Mucosa of rectum (tissue), 2 donors: ENCODE measurements at regions not wholly inside any gene's neighbourhood (a gene's known extent, or its start where the extent isn't known, plus 50 kb on each side); places are given as distances from the start of the nearest gene placed in this dataset.

Experiments
- H3K27ac ChIP-seq, 2 donors: one replicate each; pipeline ENCODE4 v1.7.0; 2013; ENCODE audit warnings: inconsistent platforms in 2 of 2, low read depth in 2 of 2, low read length in 2 of 2
- H3K27me3 ChIP-seq, 2 donors: one replicate each; pipeline ENCODE4 v1.7.0; 2013; ENCODE audit warnings: low read length in 2 of 2; ENCODE audit not compliant: control insufficient read depth in 2 of 2, insufficient read depth in 2 of 2
- H3K36me3 ChIP-seq, 2 donors: one replicate each; pipeline ENCODE4 v1.7.0; 2013; ENCODE audit warnings: low read length in 2 of 2; ENCODE audit not compliant: control insufficient read depth in 2 of 2, insufficient read depth in 2 of 2
- H3K4me1 ChIP-seq, 2 donors: one replicate each; pipeline ENCODE4 v1.7.0; 2013; ENCODE audit warnings: low read length in 2 of 2, mild to moderate bottlenecking in 1 of 2; ENCODE audit not compliant: control insufficient read depth in 2 of 2, insufficient read depth in 2 of 2
- H3K4me3 ChIP-seq, 2 donors: one replicate each; pipeline ENCODE4 v1.7.0; 2013; ENCODE audit warnings: low read length in 2 of 2
- H3K9ac ChIP-seq, 2 donors: one replicate each; pipeline ENCODE4 v1.7.0; 2013; ENCODE audit warnings: low read length in 2 of 2, low read depth in 1 of 2, mild to moderate bottlenecking in 1 of 2
- H3K9me3 ChIP-seq, 2 donors: one replicate each; pipeline ENCODE4 v1.7.0; 2013; ENCODE audit warnings: low read length in 2 of 2; ENCODE audit not compliant: control insufficient read depth in 2 of 2
- donor health status: healthy.
- donor health status: Normal muscosa, but diverticular disease.

DNA sequence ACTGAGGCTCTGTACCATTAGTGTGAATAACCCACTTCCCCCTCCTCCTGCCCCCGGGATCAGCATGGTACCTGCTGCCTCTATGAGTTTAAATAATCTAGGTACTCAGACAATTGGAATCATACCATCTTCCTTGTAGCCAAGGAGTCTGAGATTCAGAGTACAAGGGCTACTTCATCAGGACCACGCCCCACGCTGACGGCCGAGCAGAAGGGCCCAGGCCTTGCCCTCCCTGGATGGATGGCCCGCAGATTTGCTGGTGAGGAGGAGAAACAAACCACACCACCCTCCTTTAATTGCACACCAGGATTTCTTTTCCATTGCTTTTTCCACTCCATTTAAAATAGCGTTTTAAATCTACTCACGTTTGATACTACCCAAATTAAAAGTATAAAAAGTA is 649.9 kb upstream of the ADARB2 start:
- Histone ChIP-seq H3K36me3 (no peaks in the 10 kb centered on the region), H3K4me3 (no peak overlapping the region), H3K9ac (no peak overlapping the region), H3K27me3 (no peaks in the 10 kb centered on the region), H3K4me1 (no peaks in the 10 kb centered on the region), H3K9me3 (peaks cover 0 to 4% of the 10 kb centered on the region in 2 donors), H3K27ac (no peak overlapping the region)

- H3K9ac ChIP-seq, result no peak overlapping the region
- no peaks in the 10 kb centered on the region for H3K27me3 ChIP-seq
- H3K4me3 ChIP-seq, result no peak overlapping the region
- peaks cover 0 to 4% of the 10 kb centered on the region in 2 donors for H3K9me3 ChIP-seq
- H3K36me3 ChIP-seq, result no peaks in the 10 kb centered on the region
- no peak overlapping the region for H3K27ac ChIP-seq
- no peaks in the 10 kb centered on the region for H3K4me1 ChIP-seq
Observed at GRCh38 chr10:2380218-2380617, 642.9 kb upstream of the ADARB2 start.

DNA sequence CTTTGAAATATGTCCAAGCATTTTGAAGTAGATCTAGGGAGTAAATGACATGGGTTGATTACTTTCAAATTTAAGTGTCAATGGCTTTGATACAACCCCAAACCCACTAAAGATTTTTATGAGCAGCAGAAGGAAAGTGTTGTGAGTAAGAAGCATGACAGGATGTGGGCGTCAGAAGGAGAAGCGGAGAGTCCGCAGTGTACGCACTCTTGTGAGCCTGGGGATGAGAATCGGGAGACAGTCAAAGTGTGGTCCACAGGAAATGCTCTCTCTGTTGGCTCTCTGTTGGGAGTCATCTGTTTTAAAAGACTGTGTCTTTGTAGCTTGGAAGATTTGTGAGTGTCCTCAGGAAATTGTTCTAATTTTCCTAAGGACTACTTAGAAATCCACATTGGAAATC is 629.8 kb upstream of the ADARB2 start:
- Histone ChIP-seq H3K9ac (no peak overlapping the region), H3K36me3 (no peaks in the 10 kb centered on the region), H3K4me1 (no peaks in the 10 kb centered on the region), H3K4me3 (no peak overlapping the region), H3K27me3 (no peaks in the 10 kb centered on the region), H3K27ac (no peak overlapping the region), H3K9me3 (peaks cover 2 to 10% of the 10 kb centered on the region in 2 donors)

GRCh38 chr10:2366264-2366931 is 629.1 kb upstream of the ADARB2 start:
- no peak overlapping the region for H3K27ac ChIP-seq
- H3K36me3 ChIP-seq, result no peaks in the 10 kb centered on the region
- no peaks in the 10 kb centered on the region for H3K4me1 ChIP-seq
- H3K9ac ChIP-seq, result no peak overlapping the region
- peaks cover 2 to 10% of the 10 kb centered on the region in 2 donors for H3K9me3 ChIP-seq
- no peaks in the 10 kb centered on the region for H3K27me3 ChIP-seq
- no peak overlapping the region for H3K4me3 ChIP-seq

DNA sequence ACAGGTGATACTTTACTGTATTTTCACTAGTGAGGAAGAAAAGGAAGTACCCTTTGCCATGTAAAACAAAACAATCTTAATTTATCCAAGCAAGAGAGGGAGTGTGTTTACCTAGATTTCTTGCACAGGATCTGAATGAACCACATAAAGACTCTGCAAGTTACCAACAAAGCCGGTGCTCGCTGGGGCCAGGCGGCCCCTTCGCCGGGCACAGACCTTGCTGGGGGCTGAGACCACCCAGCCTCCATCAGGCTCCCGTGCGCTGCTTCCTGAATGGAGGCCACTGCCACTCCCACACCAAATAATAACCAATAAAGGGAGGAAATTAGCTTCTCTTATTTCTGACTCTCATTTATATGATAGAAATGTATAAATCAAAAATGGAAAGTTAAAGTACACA is 625.0 kb upstream of the ADARB2 start:
- Histone ChIP-seq H3K9me3 (peaks cover 2% of the 10 kb centered on the region in 2 donors), H3K27ac (no peak overlapping the region), H3K9ac (no peak overlapping the region), H3K4me3 (no peak overlapping the region), H3K4me1 (no peaks in the 10 kb centered on the region), H3K36me3 (no peaks in the 10 kb centered on the region), H3K27me3 (no peaks in the 10 kb centered on the region)

GRCh38 chr10:2358586-2358985 is 621.3 kb upstream of the ADARB2 start:
- Histone ChIP-seq H3K4me3 (no peak overlapping the region), H3K4me1 (no peaks in the 10 kb centered on the region), H3K36me3 (no peaks in the 10 kb centered on the region), H3K9ac (no peak overlapping the region), H3K27me3 (no peaks in the 10 kb centered on the region), H3K27ac (no peak overlapping the region), H3K9me3 (peaks cover 0 to 2% of the 10 kb centered on the region in 2 donors)

GRCh38 chr10:2356670-2357069 is 619.3 kb upstream of the ADARB2 start:
- Histone ChIP-seq H3K9ac (no peak overlapping the region), H3K27me3 (no peaks in the 10 kb centered on the region), H3K4me1 (no peaks in the 10 kb centered on the region), H3K9me3 (no peaks in the 10 kb centered on the region), H3K27ac (no peak overlapping the region), H3K4me3 (no peak overlapping the region), H3K36me3 (no peaks in the 10 kb centered on the region)

DNA sequence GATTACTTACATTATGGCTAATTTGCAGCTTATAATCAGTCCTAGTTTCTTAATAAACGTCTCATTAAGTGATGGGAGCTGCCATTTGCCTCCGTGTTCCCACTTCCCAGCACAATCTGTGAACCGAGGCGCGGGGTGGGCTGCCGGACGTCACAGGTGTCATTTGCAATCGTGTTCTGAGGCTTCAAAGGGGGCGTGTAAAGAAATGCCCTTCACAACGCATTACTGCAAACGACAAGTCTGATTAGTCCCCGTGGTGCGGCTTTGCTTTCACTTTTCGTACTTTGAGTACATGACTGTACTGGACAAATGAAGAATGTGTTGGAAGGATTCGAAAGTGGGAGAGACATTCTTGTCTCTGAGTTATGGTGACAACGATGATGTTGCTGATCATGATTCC is 614.2 kb upstream of the ADARB2 start:
- Histone ChIP-seq H3K27me3 (no peaks in the 10 kb centered on the region), H3K4me1 (no peaks in the 10 kb centered on the region), H3K9ac (no peak overlapping the region)

DNA sequence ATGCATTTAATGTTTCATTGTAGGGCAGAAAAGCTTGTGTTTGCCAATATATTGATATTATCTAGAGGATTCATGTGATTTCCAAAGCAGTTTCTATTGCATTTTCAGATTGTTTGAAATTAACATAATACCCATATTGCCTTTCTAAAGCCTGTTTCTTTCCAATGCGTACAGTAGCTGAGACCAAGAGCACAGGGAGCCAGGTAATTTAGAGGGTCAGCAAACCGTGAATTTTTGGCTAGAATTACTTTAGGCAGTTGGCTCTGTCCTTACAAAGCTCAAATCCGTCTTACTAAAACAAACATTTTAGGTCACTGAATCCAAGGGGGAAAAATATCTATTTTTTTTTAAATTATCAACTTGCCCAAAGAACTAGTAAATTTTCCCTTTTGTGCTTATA is 604.9 kb upstream of the ADARB2 start:
- H3K4me3 ChIP-seq, result no peak overlapping the region
- H3K27me3 ChIP-seq, result no peaks in the 10 kb centered on the region
- H3K36me3 ChIP-seq, result no peaks in the 10 kb centered on the region
- H3K9me3 ChIP-seq, result no peaks in the 10 kb centered on the region
- no peak overlapping the region for H3K27ac ChIP-seq
- H3K9ac ChIP-seq, result no peak overlapping the region
- no peaks in the 10 kb centered on the region for H3K4me1 ChIP-seq

More for the DNA sequence above, 614.2 kb upstream of the ADARB2 start:
- no peaks in the 10 kb centered on the region for H3K36me3 ChIP-seq
- H3K27ac ChIP-seq, result no peak overlapping the region
- H3K4me3 ChIP-seq, result no peak overlapping the region
- H3K9me3 ChIP-seq, result no peaks in the 10 kb centered on the region

DNA sequence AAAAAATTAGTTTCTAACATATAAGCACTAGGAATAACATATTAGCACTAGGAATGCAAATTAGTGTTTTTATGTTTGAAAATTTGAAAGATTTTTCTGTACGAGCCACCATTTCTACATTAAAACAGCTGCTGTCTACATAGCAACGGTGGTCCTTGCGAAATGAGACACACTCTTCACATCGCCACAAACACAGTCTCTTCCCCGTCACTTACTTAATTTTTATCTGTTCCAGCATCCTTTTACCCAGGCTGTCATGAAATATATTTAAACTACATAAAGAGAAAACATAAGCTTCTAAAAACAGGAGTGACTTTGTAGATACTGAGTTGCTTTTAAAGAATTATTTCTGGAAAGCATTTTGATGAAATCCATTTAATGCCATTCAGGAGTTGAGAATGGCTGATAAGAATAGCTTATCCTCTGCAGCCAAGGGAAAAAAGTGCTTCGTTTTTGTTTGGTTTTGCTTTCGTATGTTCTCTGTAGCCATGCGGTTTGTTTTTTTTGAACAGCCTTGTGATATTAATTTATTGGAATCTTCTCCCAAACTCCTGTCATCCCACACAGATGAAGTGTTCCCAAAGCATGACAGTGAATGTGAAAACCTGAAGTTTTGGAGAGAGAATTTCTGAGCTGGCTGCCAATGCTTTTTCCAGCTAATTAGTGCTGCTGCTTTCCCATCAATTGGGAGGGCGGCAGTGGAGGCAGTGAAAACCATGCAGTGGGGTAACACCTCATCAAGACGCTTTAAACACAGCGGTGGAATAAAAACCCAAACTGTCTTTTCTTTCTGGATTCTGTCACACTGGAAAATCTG is 603.7 kb upstream of the ADARB2 start:
- H3K36me3 ChIP-seq, result no peaks in the 10 kb centered on the region
- no peak overlapping the region for H3K27ac ChIP-seq
- H3K9ac ChIP-seq, result no peak overlapping the region
- no peak overlapping the region for H3K4me3 ChIP-seq
- no peaks in the 10 kb centered on the region for H3K9me3 ChIP-seq
- no peaks in the 10 kb centered on the region for H3K4me1 ChIP-seq
- no peaks in the 10 kb centered on the region for H3K27me3 ChIP-seq
